NB4 (cell line): ENCODE measurements at regions not wholly inside any gene's neighbourhood (a gene's known extent, or its start where the extent isn't known, plus 50 kb on each side); places are given as distances from the start of the nearest gene placed in this dataset.

Experiments used
- POLR2A ChIP-seq: IDR thresholded peaks from 2 replicates; pipeline ENCODE4 v1.6.1; 2011; ENCODE audit warnings: mild to moderate bottlenecking; ENCODE audit not compliant: insufficient read length; ENCODE audit errors: extremely low read depth
- TF ChIP-seq, protein P1 (sequence below): IDR thresholded peaks from one replicate; pipeline ENCODE4 v1.5.1; 2012; ENCODE audit warnings: low read depth, low read length
- TF ChIP-seq, protein P2 (sequence below): IDR thresholded peaks from 2 replicates; pipeline ENCODE4 v1.6.1; 2011; ENCODE audit warnings: low read depth, low read length

DNA sequence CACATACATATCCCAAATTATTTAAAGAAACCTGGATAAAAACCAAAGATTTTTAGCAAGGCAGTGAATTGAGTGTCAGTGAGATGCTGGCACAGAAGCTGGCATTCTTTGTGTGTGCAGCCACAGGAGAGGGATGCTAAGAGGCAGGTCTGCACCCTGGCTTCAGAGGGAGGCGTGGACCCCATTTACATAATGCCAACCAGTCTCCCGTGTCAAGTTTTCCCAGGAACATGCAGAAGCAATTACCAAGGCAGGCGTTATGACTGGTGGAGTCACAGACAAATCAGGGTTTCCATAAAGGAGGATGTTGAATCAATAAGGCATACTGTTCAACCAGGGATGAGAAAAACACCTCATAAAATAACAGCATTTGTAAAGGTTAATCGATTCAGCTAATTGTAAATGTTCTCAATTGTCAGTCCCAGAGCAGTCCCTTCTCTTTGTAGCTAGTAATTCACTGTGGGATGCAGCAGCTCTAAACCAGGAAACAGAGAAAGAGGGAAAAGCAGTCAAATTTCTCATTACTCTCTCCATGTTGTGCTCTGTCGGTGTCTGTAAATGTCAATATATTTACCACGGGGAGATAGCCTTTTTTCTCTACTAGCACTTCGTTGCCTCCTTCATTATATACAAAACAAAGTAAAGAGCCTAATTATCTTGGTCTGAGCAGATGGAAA is 452.4 kb upstream of the GRAMD2B start:
- TF ChIP-seq, protein P1, sequence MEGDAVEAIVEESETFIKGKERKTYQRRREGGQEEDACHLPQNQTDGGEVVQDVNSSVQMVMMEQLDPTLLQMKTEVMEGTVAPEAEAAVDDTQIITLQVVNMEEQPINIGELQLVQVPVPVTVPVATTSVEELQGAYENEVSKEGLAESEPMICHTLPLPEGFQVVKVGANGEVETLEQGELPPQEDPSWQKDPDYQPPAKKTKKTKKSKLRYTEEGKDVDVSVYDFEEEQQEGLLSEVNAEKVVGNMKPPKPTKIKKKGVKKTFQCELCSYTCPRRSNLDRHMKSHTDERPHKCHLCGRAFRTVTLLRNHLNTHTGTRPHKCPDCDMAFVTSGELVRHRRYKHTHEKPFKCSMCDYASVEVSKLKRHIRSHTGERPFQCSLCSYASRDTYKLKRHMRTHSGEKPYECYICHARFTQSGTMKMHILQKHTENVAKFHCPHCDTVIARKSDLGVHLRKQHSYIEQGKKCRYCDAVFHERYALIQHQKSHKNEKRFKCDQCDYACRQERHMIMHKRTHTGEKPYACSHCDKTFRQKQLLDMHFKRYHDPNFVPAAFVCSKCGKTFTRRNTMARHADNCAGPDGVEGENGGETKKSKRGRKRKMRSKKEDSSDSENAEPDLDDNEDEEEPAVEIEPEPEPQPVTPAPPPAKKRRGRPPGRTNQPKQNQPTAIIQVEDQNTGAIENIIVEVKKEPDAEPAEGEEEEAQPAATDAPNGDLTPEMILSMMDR: no peak
- TF ChIP-seq POLR2A: no peak
- TF ChIP-seq, protein P2, sequence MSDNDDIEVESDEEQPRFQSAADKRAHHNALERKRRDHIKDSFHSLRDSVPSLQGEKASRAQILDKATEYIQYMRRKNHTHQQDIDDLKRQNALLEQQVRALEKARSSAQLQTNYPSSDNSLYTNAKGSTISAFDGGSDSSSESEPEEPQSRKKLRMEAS: no peak
